ENCODE measurements at regions not wholly inside any gene's neighbourhood (a gene's known extent, or its start where the extent isn't known, plus 50 kb on each side); places are given as distances from the start of the nearest gene placed in this dataset.

DNA sequence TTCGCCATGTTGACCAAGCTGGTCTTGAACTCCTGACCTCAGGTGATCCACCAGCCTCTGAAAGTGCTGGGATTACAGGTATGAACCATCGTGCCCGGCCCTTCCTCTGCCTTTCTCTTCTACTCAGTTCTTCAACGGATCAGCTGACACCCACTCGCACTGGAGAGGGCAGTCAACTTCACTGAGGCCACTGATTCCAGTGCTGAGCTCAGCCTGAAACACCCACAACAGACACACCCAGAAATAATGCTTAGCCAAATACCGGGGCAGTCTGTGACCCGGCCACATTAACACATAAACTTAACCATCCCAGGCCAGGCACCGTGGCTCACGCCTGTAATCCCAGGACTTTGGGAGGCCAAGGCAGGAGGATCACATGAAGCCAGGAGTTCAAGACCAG is 119.3 kb upstream of the CHST15 start:
- H3K4me3 Mint-ChIP-seq = no peak overlapping the region
- no peak overlapping the region for H3K27ac Mint-ChIP-seq
- no peaks in the 10 kb centered on the region for H3K36me3 Mint-ChIP-seq
- DNase-seq (no peak), ATAC-seq (no peak)
- POLR2A ChIA-PET = interaction anchor here (0.7 kb wide), 1 partner anchor 27 kb away, joined by 5 read pairs; no protein-coding TSS in a partner anchor
- H3K9me3 Mint-ChIP-seq = peaks cover 0 to under 1% (median 0%) of the 10 kb centered on the region in 9 donors
- H3K27me3 Mint-ChIP-seq = peaks cover 0 to 5% (median 2%) of the 10 kb centered on the region in 5 donors
- peaks cover 0 to 5% (median 0%) of the 10 kb centered on the region in 4 donors for H3K4me1 Mint-ChIP-seq

DNA sequence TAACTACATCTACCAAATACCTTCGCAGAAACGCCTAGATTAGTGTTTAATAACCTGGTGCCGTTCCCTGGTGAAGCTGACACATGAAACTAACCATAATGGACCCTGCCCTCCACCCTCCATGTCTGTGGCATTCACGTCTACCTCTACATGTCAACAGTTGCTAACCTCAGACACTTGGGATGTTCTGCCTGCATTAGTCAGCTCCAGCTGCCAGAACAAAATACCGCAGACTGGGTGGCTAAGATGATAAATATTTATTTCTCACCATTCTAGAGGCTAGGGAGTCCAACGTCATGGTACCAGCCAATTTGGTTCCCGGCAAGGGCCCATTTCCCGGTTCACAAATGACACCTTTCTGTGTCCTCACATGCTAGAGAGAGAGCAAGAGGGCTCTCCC is 118.5 kb upstream of the CHST15 start:
- POLR2A ChIA-PET = no interaction called here
- H3K27ac Mint-ChIP-seq = no peak overlapping the region
- peaks cover 0 to 5% (median 2%) of the 10 kb centered on the region in 5 donors for H3K27me3 Mint-ChIP-seq
- DNase-seq (no peak), ATAC-seq (no peak)
- H3K9me3 Mint-ChIP-seq = peaks cover 0 to 5% (median 0%) of the 10 kb centered on the region in 9 donors
- H3K36me3 Mint-ChIP-seq = no peaks in the 10 kb centered on the region
- no peak overlapping the region for H3K4me3 Mint-ChIP-seq
- peaks cover 0 to 2% (median 0%) of the 10 kb centered on the region in 4 donors for H3K4me1 Mint-ChIP-seq

DNA sequence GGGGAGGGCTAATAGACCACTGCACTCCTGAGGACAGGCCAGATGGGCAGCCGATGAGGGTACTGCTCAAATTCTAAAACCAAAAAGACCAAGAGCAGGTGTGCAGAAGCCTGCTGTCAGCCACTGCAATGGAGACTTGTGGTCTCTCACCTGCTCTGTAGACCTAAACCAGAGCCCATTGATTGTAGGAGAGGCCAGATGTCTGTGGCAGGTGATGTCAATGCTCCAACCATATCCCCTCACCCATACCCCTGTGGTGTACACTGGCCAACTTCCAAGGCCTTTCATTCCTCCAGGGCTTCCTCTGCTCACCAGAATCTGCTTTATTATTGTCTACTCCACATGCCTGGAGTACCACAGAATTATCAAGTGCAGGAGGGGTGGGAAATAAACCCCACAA is 116.9 kb upstream of the CHST15 start:
- POLR2A ChIA-PET = no interaction called here
- Mint-ChIP-seq H3K27me3 (peaks cover 0 to 3% (median 0%) of the 10 kb centered on the region in 5 donors), H3K9me3 (peaks cover 0 to 5% (median 0%) of the 10 kb centered on the region in 9 donors), H3K4me3 (no peak overlapping the region), H3K4me1 (no peaks in the 10 kb centered on the region), H3K36me3 (no peaks in the 10 kb centered on the region), H3K27ac (no peak overlapping the region)
- DNase-seq (no peak), ATAC-seq (no peak)

DNA sequence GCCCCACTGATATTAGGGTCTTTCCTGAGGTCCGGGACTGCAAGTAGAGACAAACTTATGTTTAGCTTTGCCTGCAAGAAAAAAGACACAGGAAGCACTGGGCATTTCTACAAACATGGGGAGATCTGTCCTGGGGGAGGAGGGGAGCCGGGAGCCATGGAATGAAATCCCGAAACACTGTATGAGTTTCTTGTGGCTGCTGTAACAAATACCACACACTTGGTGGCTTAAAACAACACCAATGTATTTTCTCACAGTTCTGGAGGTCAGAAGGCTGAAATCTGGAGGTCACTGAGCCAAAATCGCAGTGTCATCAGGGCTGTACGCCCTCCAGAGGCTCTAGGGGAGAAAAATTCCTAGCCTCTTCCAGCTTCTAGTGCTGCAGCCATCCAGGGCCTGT is 114.0 kb upstream of the CHST15 start:
- H3K27ac Mint-ChIP-seq = no peak overlapping the region
- no peaks in the 10 kb centered on the region for H3K36me3 Mint-ChIP-seq
- no peak overlapping the region for H3K4me3 Mint-ChIP-seq
- ATAC-seq (no peak), DNase-seq (no peak)
- peaks cover 0 to 3% (median 0%) of the 10 kb centered on the region in 5 donors for H3K27me3 Mint-ChIP-seq
- POLR2A ChIA-PET = no interaction called here
- no peaks in the 10 kb centered on the region for H3K4me1 Mint-ChIP-seq
- H3K9me3 Mint-ChIP-seq = peaks cover 0 to 5% (median 0%) of the 10 kb centered on the region in 9 donors

DNA sequence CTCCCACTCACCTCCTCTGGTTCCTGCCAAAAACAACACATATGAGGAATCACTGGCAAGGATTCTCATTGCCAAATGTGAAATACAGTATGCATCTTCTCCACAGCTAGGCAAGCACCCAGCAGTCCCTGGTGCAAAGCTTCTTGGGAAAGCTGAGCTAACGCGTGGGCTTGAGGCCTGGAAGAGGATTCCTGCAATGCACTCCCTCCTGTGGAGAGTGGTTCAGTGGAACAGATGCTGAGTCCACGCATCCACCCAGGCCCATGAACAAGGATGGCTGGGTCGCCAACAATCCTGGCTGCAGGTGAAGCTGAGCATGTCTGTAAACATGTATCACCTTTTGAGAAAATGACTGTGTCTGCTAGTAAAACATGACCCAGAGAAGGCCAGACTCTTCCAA is 113.2 kb upstream of the CHST15 start:
- Mint-ChIP-seq H3K4me3 (no peak overlapping the region), H3K27me3 (peaks cover 0 to 3% (median 0%) of the 10 kb centered on the region in 5 donors), H3K27ac (no peak overlapping the region), H3K9me3 (peaks cover 0 to 5% (median 0%) of the 10 kb centered on the region in 9 donors), H3K4me1 (no peaks in the 10 kb centered on the region), H3K36me3 (no peaks in the 10 kb centered on the region)
- DNase-seq (no peak), ATAC-seq (no peak)
- POLR2A ChIA-PET = no interaction called here

DNA sequence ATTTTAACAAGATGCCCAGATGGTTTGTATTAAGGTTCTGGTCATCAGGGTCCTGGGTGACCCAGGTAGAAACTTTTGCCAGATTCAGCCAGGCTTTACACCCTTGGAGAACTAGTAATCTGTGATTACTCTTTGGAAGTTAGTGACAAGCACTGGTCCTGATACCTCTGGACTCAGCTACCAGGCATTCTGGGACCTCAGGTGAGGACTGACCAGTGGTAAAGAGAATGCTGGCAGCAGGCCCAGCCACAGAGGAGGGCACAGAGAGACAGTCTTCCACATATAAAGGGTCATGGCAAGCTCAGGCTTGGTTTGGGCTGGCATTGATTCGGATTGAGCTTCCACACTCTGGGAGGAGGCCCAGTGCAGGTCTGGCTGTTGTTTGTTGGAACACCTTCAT is 112.0 kb upstream of the CHST15 start:
- ATAC-seq (no peak), DNase-seq (no peak)
- Mint-ChIP-seq H3K36me3 (no peaks in the 10 kb centered on the region), H3K9me3 (peaks cover 0 to 5% (median 0%) of the 10 kb centered on the region in 9 donors), H3K4me3 (no peak overlapping the region), H3K4me1 (no peaks in the 10 kb centered on the region), H3K27me3 (peaks cover 0 to 6% (median 0%) of the 10 kb centered on the region in 5 donors), H3K27ac (no peak overlapping the region)
- POLR2A ChIA-PET = no interaction called here

DNA sequence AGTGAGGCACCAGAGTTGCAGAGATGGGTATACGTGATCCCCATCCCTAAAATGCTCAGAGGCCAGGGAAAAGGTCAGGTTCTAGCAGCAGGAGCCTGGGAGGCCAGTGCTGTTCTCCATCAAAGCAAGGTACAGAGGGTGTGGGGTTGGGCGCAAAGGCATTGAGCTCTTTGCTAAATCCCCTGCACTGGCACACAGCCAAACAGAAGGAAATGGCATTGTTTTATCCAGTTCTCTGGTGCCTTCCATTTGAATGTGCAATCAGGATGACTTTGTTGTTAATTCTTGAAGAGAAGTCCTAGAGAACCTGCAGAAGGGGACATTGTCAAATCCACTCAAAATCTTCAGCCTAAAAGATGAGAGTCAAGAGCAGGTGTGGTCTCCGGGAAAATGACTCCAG is 111.3 kb upstream of the CHST15 start:
- Mint-ChIP-seq H3K36me3 (no peaks in the 10 kb centered on the region), H3K27me3 (peaks cover 0 to 10% (median 0%) of the 10 kb centered on the region in 5 donors), H3K27ac (no peak overlapping the region), H3K9me3 (peaks cover 0 to 5% (median 0%) of the 10 kb centered on the region in 9 donors), H3K4me1 (no peaks in the 10 kb centered on the region), H3K4me3 (no peak overlapping the region)
- no peak for DNase-seq
- POLR2A ChIA-PET = no interaction called here
- no peak for ATAC-seq

DNA sequence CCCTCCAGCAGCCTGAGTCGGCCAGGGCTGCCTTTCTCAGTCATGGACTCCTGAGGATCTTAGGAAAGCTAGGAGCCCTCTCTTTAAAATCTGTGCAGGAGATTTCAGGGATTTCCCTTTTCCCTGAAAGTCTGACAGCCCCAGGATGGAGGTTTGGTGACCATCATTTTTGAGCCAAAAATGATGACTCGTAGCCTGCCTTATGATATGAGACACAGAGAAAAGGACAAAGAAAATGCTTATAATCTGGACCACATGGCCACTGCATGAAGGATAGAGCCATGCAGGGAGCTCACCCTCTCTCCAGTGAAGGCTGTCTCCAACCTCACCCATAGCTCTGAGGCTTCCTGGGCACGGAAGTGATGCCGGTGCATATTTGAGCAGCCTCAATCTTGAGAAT is 106.6 kb upstream of the CHST15 start:
- POLR2A ChIA-PET = no interaction called here
- Mint-ChIP-seq H3K27ac (no peak overlapping the region), H3K9me3 (peaks cover 0 to 1% (median 0%) of the 10 kb centered on the region in 9 donors), H3K36me3 (no peaks in the 10 kb centered on the region), H3K27me3 (peaks cover 2 to 12% (median 8%) of the 10 kb centered on the region in 5 donors), H3K4me3 (no peak overlapping the region), H3K4me1 (no peaks in the 10 kb centered on the region)
- ATAC-seq (no peak), DNase-seq (no peak)

DNA sequence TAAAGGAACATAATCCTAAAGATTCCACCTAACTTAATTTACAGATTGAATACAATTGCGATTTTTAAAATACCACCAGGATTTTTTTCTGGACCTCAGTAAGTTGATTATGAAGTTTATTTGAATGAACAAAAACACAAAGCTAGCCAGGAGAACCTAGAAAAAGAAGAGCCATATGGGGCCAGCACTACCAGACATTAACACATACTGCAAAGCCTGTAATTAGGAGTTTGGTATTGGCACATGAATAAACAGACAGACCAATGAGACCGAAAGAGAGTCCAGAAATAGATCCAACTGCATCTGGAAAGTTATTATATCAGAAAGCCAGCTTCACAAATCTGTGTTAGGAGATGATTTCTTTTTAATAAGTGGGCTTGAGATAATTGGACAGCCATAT is 105.5 kb upstream of the CHST15 start:
- no peak overlapping the region for H3K4me3 Mint-ChIP-seq
- no peaks in the 10 kb centered on the region for H3K36me3 Mint-ChIP-seq
- DNase-seq (no peak), ATAC-seq (no peak)
- peaks cover 0 to 1% (median 0%) of the 10 kb centered on the region in 9 donors for H3K9me3 Mint-ChIP-seq
- POLR2A ChIA-PET = no interaction called here
- no peak overlapping the region for H3K27ac Mint-ChIP-seq
- no peaks in the 10 kb centered on the region for H3K4me1 Mint-ChIP-seq
- peaks cover 5 to 22% (median 8%) of the 10 kb centered on the region in 5 donors for H3K27me3 Mint-ChIP-seq

DNA sequence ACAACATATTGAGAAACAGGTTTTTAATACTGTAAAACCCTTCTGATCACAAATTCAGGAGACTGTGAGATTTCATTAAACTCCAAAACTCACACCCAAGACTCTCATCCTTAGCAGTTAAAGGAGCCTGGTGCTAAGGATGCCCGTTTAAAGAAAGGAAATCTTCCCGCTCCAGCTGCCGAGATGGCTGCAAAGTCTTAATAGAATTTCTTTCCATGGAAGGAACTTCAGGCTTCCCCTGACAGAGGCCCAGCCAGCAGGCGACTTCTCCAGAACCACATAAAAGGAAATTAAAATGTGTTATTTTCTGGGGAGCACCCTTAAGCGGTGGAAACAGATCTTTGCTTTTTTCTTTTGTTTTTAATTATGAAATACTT is 104.7 kb upstream of the CHST15 start:
- no peak overlapping the region for H3K27ac Mint-ChIP-seq
- no peak for ATAC-seq
- H3K4me1 Mint-ChIP-seq = no peaks in the 10 kb centered on the region
- POLR2A ChIA-PET = no interaction called here
- H3K27me3 Mint-ChIP-seq = peaks cover 5 to 22% (median 10%) of the 10 kb centered on the region in 5 donors
- H3K36me3 Mint-ChIP-seq = no peaks in the 10 kb centered on the region
- H3K9me3 Mint-ChIP-seq = peaks cover 0 to 1% (median 0%) of the 10 kb centered on the region in 9 donors
- H3K4me3 Mint-ChIP-seq = no peak overlapping the region
- no peak for DNase-seq

DNA sequence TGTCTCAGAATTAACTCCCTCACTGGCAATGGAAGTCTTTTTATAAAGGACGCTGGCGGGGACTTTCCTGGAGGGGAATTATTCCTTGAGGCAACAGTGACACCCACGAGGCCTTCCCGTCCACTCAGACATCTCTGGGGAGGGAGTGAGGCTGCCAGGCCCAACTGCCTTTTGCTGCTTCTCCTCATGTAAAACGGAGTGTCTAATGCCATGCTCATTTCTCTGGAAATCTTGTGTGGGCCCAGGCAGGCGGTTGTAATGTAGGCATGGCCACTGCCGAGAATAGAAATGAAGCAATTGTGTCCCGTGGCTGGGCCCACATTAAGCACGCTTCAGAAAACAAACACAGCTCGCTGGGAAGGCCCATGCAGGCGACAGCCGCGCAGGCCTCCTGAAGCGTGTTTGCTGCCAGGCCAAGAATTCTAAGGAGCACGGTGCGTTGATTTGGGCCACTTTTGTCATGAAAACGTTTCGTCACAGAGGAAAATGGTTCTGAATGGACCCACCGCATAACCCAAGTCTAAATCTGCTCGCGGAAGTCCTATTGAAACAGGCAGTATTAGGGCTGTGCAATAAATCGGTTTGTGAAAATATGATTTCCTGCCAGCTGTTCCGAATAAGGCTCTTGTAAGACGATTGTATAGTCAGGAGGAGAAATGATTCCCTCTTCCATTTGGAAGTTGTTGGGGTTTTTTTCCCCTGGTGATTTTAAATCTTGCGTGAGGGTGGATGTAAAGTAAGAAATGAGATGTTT is 104.2 kb upstream of the CHST15 start:
- no peak overlapping the region for H3K4me3 Mint-ChIP-seq
- no peaks in the 10 kb centered on the region for H3K4me1 Mint-ChIP-seq
- H3K27ac Mint-ChIP-seq = no peak overlapping the region
- H3K27me3 Mint-ChIP-seq = peaks cover 6 to 24% (median 14%) of the 10 kb centered on the region in 5 donors
- no peaks in the 10 kb centered on the region for H3K36me3 Mint-ChIP-seq
- POLR2A ChIA-PET = no interaction called here
- H3K9me3 Mint-ChIP-seq = peaks cover 0 to 1% (median 0%) of the 10 kb centered on the region in 9 donors
- no peak for DNase-seq
- no peak for ATAC-seq

DNA sequence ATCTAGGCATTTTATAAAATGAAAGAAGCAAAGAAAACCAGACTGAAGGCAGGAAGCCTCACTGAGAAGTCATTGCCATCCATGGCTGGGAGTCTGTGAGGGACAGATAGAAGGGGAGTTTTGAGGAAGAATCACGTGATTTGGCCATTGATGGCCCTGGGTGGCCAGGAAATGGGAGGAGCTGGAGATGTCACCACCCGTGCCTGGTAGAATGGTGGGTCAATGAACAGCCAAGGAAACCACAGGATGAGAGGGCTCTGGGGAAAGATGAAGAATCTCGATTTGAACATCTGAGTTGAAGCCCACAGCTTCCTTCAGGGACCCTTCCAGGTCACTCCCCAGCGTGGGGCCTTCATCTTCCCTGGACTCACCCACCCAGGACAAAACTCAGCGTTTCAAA is 103.3 kb upstream of the CHST15 start:
- Mint-ChIP-seq H3K4me3 (no peak overlapping the region), H3K9me3 (peaks cover 0 to 1% (median 0%) of the 10 kb centered on the region in 9 donors), H3K27ac (no peak overlapping the region), H3K36me3 (no peaks in the 10 kb centered on the region), H3K4me1 (no peaks in the 10 kb centered on the region), H3K27me3 (peaks cover 9 to 33% (median 17%) of the 10 kb centered on the region in 5 donors)
- POLR2A ChIA-PET = no interaction called here
- no peak for DNase-seq
- no peak for ATAC-seq

DNA sequence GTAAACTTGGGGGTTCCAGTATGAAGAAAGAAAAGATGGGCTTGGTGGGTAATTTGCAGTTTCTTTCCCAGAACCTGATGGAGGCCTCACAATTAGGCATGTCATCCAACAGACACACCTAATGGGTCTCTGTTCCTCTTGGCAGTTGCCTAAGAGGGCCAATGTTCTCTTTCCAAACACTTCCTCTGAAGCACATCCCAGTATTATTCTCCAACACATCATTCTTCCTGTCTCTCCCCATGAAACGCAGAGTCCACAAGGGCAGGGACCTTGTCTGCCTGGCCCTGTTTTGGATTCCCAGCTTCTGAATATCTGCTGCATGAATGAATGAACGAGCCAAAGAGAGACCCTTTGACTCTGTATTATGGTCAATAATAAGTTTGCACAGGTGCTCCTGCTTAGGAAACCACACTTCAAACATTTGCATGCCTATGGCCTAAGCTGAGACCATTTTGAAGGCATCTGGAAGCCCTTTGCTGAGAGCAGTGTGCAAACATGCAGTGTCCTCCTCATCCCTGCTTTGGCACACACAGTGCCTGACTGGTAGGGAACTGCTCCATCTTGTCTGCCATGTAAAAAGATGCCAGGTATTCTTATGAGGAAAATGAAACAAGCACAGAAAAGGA is 100.9 kb upstream of the CHST15 start:
- Mint-ChIP-seq H3K4me1 (no peaks in the 10 kb centered on the region), H3K36me3 (no peaks in the 10 kb centered on the region), H3K27me3 (peaks cover 9 to 39% (median 19%) of the 10 kb centered on the region in 5 donors), H3K4me3 (no peak overlapping the region), H3K9me3 (no peaks in the 10 kb centered on the region), H3K27ac (no peak overlapping the region)
- DNase-seq = no peak
- ATAC-seq = no peak
- POLR2A ChIA-PET = no interaction called here
